Hepatocyte (in vitro differentiated cells): ENCODE measurements at regions not wholly inside any gene's neighbourhood (a gene's known extent, or its start where the extent isn't known, plus 50 kb on each side); places are given as distances from the start of the nearest gene placed in this dataset.

Experiments
- CTCF ChIP-seq: fragments of 200-600 bp; sonication (generic); IDR thresholded peaks from 2 replicates; pipeline ENCODE4 v1.5.1; 2016; ENCODE audit warnings: antibody characterized with exemption, mild to moderate bottlenecking; ENCODE audit not compliant: poor library complexity
- EZH2 ChIP-seq: fragments of 200-600 bp; sonication (generic); IDR thresholded peaks from 2 replicates; pipeline ENCODE4 v1.6.1; 2016; ENCODE audit warnings: antibody characterized with exemption, mild to moderate bottlenecking, borderline replicate concordance
- EZH2phosphoT487 ChIP-seq: fragments of 200-600 bp; sonication (generic); IDR thresholded peaks from one replicate; pipeline ENCODE4 v1.6.1; 2018; ENCODE audit warnings: antibody characterized with exemption, mild to moderate bottlenecking, low read depth, moderate library complexity; ENCODE audit not compliant: unreplicated experiment, severe bottlenecking

DNA sequence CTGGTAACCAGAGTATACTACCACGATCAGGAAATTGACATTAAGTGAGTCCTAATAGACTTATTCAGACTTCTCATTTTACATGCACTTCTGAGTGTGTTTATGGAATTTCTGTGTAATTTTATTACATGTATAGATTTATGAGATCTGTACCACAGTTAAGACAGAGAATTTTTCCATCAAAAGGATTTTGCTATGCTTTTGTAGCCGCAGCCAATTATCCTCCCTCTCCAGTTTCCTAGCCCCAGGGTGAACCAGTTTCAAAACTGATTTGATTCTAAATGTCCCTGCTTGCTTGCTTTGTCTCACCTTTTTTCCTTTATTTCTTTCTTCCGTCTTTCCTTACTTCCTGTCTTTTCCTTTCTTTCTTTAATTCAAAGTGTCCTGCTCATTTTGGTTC lies 661.2 kb upstream of the BCHE start:
- no peak for TF ChIP-seq CTCF
- TF ChIP-seq EZH2 = no peak
- no peak for TF ChIP-seq EZH2phosphoT487
